Renal pelvis (tissue), 1 donor: ENCODE measurements at regions not wholly inside any gene's neighbourhood (a gene's known extent, or its start where the extent isn't known, plus 50 kb on each side); places are given as distances from the start of the nearest gene placed in this dataset.

Experiments used
- DNase-seq: peaks from one replicate; pipeline ENCODE4 v3.0.0-alpha.2; 2013

DNA sequence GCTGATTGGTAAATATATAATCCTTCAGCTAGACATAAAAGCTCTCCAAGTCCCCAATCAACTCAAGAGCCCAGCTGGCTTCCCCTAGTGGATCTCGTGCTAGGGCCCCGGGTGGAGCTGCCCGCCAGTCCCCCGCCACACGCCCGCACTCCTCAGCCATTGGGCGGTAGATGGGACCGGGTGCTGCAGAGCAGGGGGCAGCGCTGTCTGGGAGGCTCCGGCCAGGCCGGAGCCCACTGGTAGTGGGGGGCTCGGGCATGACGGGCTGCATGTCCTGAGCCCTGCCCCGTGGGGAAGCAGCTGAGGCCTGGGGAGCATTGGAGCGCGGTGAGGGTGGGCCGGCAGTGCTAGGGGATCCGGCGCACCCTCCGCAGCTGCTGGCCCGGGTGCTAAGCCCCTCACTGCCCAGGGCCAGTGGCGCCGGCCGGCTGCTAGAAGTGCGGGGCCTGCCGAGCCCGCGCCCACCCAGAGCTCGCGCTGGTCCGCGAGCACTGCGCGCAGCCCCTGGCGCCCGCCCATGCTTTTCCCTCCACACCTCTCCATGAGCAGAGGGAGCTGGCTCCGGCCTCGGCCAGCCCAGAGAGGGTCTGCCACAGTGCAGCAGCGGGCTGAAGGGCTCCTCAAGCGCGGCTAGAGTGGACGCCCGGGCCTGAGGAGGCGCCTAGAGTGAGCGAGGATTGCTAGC lies 1680.6 kb upstream of the RAG2 start:
- no peak for DNase-seq

DNA sequence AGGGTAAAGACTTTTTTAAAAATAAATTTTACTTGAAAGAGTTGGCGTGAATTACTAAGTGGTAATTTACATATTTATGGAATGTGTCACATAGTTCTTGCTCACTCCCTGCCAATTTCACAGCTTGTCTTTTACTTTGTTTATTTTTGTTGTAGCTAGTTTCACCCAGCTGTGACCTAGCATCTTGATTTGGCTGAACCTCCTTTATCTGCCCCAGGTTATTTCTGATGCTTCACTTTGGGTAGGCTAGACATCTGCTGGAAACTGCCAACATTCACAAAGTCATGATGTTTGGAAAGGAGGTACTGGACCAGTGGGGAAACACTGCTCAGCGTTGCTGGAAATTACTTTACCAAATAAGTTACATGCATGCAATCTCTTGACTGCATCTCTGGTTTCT lies 1676.0 kb upstream of the RAG2 start:
- DNase-seq, result no peak

DNA sequence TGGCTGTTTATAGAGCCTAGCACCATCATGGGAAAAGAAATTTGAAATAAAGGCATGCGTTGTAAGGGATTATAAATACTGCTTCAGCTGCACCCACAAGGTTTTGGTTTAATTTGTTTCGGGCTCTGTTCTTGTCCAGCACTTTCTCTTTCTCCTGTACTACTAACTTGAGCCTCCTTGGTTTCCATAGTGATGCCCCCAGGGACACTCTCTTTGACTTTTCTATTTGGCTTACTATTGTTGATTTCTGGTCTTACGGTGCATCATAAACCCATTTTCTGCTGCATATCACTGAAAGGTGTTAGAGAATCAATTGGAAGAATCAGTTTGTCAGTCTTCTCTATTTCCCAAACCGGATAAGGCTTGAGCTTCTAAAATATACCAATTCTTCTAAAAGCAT lies 1674.3 kb upstream of the RAG2 start:
- DNase-seq, result no peak

DNA sequence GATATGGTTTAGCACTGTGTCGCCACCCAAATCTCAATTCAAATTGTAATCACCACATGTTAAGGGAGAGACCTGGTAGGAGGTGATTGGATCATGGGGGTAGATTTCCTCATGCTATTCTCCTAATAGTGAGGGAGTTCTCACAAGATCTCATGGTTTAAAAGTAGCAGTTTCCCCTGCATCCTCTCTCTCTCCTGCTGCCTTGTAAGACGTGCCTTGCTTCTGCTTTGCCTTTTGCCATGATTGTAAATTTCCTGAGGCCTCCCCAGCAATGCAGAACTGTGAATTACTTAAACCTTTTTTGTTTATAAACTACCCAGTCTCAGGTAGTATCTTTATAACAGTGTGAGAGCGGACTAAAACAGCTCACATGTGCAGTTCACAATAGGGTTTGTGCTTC lies 1668.7 kb upstream of the RAG2 start:
- no peak for DNase-seq

DNA sequence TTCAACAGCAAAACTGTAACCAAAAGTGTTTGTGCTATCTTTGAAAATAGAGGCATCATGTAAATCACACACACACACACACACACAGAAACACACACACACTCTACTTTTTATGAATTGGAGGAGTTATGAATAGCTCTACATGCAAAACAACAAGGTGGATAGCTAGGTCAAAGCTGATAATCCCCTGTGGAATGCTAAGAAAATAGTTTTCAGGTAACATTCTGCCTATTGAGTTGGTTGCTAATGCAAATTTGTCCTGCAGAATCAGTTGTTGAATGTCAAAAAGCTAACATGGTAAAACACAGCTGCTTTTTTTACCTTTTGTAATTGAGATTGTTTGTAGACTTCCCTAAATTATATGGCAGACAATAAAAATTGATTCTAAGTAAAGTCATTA lies 1658.4 kb upstream of the RAG2 start:
- DNase-seq, result no peak

DNA sequence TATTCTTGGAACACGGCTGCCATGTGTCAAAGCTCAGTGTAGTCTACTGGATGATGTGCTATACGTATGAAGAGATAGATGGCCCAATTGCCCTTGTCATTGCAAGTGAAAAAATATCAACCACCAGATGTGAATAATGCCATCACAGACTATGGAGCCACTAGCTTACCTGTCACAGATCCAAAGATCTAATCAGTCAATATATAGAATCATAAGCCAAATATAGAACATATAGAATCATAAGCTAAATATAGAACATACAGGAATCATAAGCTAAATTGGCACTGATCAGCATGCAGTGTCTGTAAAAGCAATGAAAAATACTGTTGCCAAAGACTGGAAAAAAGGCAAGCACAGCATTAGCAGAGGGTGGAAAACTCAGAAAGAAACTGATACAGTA lies 1656.9 kb upstream of the RAG2 start:
- no peak for DNase-seq

DNA sequence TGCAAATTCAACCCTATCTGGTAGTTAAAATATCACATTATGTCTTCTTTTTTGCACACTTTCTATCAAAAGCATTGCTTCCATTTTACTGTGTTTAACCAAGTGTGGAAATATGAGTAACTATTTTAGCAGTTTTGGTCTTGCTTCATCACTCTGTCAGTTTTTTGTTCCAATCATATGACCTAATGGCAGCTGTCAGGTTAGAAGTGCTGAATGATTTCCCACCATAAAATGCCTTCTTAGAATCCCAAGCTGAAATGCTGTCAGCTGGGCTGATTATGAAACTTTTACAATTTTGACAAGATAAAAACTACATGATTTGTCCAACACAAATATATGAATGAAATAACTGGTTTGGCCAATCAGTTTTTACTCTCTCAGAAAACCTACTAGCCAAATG lies 1654.6 kb upstream of the RAG2 start:
- no peak for DNase-seq

DNA sequence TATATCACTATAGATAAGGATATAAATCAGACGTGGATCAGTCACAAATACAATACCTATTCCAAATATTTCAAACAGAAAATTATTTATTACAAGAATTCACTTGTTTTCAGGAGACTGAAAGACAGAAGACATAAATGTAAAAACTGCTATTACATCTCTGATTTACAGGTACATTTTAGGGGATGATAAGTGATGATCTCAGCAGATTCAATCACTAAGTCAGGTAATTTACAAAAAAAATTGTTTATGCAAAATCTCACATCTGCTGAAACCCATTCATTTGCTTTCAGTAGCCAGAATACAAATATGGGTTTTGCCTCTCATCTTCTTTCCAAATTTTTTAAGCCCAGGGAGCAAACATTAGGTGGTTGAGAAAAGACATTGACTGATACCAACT lies 1648.4 kb upstream of the RAG2 start:
- DNase-seq, result no peak

DNA sequence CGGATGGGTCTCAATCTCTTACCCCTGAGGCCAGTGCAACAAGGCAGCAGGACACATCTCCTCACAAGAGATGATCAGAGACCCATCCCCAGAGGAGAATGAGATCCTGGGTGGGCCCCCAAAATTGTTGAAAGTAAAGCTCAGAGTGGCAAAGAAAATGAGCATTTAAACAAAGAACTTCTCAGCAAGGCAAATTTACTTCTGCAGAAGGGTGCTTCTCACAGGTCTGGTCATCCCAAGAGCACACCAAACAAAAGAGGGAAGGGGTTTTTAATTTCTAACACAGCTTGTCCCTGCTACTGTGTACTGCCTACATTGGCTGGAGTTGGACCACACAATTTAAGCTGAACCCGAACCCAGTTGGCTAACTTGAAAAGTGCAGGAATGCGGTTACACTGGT lies 1628.6 kb upstream of the RAG2 start:
- DNase-seq, result no peak

DNA sequence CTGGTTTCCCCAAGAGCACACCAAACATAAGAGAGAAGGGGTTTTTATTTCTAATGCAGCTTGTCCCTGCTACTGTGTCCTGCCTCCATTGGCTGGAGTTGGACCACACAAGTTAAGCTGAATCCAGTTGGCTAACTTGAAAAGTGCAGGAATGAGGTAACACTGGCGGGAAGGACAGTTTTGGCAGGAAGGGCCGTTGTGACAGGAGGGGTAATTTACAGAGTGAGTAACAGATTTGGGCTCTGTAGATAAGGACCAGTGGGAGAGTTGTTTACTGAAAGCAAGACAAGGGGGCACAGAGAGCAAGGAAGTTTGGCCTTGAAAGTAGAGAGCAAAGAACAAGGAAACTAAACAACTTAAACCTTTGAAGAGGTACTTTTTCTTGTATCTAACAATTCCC lies 1623.3 kb upstream of the RAG2 start:
- DNase-seq, result no peak

DNA sequence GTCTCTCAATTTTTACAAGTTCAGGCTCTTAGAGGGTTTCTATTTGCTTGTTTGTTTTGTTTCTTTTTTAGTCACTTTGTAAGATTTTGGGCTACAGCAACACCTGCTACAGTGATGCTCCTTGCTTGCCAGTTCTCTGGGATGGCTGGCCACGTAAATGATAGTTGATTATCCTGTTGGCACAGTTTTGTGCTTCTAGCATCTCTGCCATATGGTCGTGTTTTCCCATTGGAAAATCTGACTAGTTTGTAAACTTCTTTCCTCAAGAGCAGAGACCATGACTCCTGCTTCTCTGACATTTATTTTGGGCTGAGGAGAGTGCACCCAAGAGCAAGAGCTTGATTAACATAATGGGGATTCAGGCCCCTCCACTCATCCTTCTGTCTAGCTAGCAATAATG lies 1621.6 kb upstream of the RAG2 start:
- no peak for DNase-seq

DNA sequence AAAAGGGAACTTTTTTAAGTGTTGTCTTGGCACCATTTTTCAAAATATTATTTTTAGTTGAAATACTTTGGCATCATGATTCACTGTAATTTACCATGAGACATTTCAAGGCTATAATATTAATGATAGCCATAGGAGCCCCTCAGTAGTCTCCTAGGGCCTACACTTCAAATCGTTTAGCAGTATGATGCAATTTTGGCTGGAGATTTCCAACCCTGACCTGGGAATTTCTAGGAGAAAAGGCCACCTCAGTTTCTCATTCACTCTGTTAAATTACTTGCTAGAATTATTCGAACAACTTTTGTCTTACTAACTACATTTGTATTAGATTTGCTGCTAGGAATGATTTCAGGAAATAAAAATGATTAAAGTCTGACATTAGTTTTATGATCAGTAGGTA lies 1610.9 kb upstream of the RAG2 start:
- no peak for DNase-seq

DNA sequence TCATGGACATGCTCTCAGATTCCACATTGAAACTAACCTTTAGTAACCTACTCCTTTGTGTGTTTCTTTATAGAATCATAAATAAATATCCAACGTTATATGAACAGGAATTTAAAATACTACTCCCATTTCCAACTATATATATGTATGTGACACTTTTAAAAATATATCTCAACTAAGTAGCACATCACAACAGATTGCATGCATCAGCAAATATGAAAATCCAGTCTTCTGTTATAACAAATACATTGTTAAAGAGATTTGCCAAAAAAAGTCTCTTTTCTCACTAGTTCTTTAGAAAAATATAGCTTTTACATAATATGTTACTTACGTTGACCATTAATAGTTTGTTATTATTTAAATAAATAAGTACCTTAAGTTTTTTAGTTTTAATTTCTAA lies 1608.6 kb upstream of the RAG2 start:
- no peak for DNase-seq

DNA sequence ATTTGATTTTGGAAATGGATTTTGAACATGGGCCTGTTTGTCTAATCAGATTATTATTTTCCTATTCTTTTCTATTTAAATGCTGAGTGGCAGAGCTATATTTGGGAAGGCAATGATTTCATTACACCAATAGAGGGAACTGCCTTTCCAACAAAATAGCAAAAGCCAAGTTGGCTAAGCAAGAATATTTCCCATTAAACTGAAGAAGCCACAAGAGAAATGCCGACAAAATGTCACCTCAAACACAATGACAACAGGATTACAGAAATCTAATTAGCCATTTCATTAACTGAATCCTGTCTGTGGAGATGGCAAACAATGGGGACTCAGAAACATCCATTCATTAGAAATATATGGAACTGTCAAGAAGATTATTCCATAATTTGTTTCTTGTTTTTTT lies 1593.1 kb upstream of the RAG2 start:
- DNase-seq, result no peak

DNA sequence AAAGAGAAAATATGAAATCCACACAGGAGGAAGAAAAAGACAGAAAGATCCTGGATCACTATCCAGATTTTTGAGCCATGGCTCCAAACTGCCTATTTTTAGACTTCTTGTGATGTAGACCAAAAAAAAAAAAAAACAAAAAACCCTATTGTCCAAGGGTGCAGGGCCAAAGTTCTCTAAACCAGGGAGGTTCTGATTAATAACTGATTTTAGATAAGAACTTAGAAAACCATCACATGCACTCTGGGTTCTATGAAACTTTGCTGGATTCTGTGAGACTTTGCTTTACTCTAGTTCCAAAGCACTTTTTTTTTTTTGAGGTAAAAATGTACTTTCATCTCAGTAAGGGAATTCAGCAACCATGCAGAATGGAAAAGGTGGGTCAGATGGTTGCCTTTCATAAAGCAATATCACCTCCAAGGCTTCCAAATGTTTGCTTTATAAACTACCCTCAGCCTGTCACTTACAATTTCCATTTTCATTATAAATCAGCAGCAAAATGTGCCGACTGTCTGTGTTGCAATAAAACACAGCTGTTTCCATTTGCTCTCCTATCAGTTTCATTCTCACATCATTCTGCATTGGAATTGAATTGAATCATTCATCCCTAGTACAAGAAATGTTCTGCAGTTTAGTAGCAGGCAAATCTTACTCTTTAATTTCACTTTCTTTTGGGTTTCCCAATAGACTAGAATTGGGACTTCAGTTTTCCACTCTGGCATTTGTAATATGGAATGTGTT lies 1584.3 kb upstream of the RAG2 start:
- DNase-seq, result no peak

DNA sequence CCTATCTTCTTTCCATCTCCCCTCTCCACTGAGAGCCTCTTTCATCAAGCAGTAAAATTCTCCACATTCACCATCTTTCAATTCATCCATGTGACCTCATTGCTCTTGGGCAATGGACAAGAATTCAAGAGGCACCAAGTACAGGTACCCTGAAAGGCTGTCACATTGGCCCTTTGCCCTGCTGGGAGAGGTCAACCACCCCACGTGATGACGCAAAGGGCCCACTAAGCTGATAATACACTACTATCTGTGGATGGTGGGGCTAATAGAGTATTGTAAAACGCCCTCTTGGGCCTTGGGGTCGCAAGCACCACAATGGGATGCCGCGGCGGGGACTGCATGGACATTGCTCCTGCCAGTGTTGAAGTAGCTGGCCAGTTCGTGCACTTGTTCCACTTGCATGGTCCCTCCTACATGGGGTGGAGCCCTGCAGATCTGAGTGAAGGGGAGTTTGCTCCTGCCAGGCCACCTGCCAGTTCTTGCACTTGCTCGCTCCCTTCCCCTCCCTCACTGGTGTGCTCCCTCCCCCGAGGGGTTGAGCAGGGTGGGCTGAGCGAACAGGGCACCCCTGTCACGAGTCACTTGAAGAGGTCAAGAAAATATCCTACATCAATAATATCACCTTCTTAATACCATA lies 1578.8 kb upstream of the RAG2 start:
- DNase-seq, result no peak

DNA sequence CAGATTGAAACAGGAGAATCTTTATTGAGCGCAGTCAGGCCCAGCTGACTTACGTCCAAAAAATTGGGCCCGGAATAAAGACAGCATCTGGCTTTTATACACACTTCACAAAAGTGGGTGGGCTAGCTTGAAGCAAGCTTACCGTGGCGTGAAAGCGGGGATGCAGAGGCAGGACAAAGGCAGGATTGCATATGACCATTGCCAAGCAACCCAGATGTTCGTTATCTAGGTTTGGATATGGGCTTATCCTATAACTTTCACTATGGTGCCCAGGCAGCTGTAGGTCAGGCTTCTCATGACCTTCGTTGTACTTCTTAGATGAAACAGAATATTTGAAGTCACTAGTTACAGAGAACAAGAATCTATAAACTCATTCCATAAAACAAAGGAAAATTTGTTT lies 1575.6 kb upstream of the RAG2 start:
- no peak for DNase-seq

DNA sequence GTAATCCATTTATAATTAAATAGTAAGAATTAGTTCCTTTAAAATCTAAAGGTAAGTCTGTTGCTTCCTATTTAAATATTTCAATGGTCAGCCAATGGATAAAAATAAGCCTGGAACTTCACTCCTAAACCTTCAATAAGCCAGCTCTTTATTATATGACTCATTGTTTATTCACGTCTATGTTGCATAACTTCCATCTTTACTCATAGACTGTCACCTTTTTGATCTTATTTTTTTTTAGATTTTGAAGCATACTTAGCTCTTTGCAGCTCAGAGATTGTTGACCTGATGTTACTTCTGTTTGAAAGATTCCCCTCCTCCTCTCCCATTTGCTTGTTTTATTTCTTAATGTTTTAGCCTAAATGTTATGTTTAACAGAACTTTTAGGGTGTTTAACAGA lies 1571.2 kb upstream of the RAG2 start:
- no peak for DNase-seq

DNA sequence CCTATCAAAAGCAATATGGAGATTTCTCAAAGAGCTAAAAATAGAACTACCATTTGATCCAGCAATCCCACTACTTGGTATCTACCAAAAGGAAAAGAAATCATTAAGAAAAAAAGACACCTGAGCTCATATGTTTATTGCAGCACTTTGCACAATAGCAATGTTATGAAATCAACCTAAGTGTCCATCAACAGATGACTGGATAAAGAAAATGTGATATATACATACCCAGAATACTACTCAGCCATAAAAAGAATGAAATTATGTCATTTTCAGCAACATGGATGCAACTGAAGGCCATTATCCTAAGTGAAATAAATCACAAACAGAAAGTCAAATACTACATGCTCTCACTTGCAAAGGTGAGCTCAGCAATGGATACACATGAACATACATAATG lies 1565.5 kb upstream of the RAG2 start:
- DNase-seq, result no peak

DNA sequence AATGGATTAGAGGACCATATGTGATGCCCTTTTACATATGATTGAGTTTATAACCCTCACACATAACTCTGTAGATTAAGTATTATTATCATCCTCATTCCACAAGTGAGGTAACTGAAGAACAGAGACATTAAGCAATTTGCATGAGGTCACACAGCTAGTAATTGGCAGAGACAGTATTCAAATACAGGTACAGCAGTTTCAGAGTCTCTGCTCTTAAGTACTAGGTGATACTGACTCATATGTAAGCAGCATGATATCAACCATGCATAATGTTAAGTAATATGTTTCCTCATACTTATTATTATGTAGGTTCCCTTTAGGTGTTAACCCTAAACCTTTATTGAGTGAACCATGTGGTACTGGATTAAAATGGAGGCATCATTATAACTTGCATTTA lies 1562.4 kb upstream of the RAG2 start:
- no peak for DNase-seq

DNA sequence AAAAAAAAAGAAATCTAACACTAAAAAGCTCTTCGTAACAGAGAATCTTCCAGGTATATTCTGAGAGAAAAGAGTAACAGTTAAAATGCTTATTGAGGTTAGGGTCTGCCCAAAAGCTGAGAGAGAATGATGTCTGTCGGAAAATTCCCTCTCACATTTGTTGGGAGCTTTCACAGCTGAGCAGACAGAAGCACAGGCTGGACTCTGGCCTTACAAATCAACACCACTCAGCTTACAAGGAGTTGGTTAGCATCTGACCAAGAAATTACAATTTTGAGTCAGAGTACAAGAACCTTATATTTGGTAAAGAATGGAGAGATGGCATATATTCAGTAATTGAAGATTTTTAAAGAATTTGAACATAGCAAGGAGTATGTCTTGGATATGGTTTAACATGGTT lies 1561.0 kb upstream of the RAG2 start:
- DNase-seq, result no peak

DNA sequence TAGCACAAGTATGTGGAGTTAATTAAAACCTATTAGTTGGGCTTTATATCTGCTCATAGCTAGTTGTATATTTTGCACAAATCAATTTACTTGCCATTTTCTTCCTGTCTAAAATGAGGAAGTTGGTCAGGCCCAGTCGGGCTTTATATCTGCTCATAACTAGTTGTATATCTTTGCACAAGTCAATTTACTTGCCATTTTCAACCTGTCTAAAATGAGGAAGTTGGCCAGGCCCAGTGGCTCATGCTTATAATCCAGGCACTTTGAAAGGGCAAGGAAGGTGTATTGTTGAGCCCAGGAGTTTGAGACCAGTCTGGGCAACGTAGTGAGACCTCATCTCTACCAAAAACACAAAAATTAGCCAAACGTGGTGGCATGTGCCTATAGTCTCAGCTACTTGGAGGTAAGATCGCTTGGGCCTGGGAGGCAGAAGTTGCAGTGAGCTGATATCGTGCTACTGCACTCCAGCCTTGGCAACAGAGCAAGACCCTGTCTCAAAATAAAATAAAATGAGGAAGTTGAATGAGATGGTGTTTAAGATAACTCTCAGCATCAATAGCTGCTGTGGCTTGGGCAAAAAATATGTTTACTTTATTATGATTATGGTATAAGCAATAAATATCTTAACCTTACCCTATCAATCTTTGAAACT lies 1558.6 kb upstream of the RAG2 start:
- no peak for DNase-seq

DNA sequence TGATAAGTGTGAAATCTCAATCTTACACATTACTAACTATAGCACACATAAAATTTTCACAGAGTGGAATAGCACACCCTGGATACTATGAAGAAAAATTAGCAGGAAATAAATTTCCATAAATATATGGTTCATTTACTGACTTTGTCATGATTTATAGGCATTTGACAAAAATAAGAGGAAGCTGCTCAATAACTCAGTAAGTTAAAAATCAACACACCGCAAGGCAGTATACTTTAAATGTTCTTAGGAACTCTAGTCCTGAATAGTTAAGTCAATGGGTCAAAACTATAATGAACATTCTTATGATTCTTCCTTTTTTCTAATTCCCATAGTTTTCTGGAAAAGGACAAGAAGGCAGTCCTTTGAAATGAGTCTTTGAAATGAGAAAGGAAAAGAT lies 1557.8 kb upstream of the RAG2 start:
- DNase-seq, result no peak
